ENCODE measurements at regions not wholly inside any gene's neighbourhood (a gene's known extent, or its start where the extent isn't known, plus 50 kb on each side); places are given as distances from the start of the nearest gene placed in this dataset.

GRCh38 chr2:196503398-196503797 lies 136.1 kb upstream of the CCDC150 start:
- H3K4me3 ChIP-seq (ENCODE audit: low read length), result no peak overlapping the region
- no peaks in the 10 kb centered on the region for H3K79me2 ChIP-seq (ENCODE audit: control insufficient read depth, low read length)
- no peaks in the 10 kb centered on the region for H3F3A ChIP-seq (ENCODE audit: control insufficient read depth, insufficient read depth)
- H3K4me2 ChIP-seq (ENCODE audit: low read length), result no peak overlapping the region
- no peaks in the 10 kb centered on the region for H3K36me3 ChIP-seq (ENCODE audit: control insufficient read depth, low read length)
- H3K9me2 ChIP-seq (replicated peaks; ENCODE audit: control insufficient read depth, low read length), result no peaks in the 10 kb centered on the region
- no peaks in the 10 kb centered on the region for H3K4me1 ChIP-seq (ENCODE audit: control insufficient read depth, low read length)
- TF ChIP-seq EZH2phosphoT487 (IDR thresholded peaks at IDR 0.05; ENCODE audit: borderline replicate concordance, low read length) (no peak), CTCF (IDR thresholded peaks at IDR 0.05; ENCODE audit: low read depth, low read length, poor library complexity, severe bottlenecking) (no peak)
- no peaks in the 10 kb centered on the region for H3K9me3 ChIP-seq (ENCODE audit: control insufficient read depth, insufficient read depth, low read length)
- no peaks in the 10 kb centered on the region for H4K20me1 ChIP-seq (ENCODE audit: control insufficient read depth, insufficient read depth, low read depth, low read length)
- H3K27me3 ChIP-seq (ENCODE audit: control insufficient read depth, low read length), result peaks cover 2% of the 10 kb centered on the region; the same call in 1 of the 2 replicates
- no peak overlapping the region for H3K27ac ChIP-seq (ENCODE audit: low read depth, low read length)

GRCh38 chr2:196504788-196505187 lies 134.7 kb upstream of the CCDC150 start:
- no peaks in the 10 kb centered on the region for H3K4me1 ChIP-seq (ENCODE audit: control insufficient read depth, low read length)
- no peaks in the 10 kb centered on the region for H4K20me1 ChIP-seq (ENCODE audit: control insufficient read depth, insufficient read depth, low read depth, low read length)
- TF ChIP-seq EZH2phosphoT487 (IDR thresholded peaks at IDR 0.05; ENCODE audit: borderline replicate concordance, low read length) (no peak), CTCF (IDR thresholded peaks at IDR 0.05; ENCODE audit: low read depth, low read length, poor library complexity, severe bottlenecking) (no peak)
- H3K27ac ChIP-seq (ENCODE audit: low read depth, low read length), result no peak overlapping the region
- no peak overlapping the region for H3K4me3 ChIP-seq (ENCODE audit: low read length)
- H3K4me2 ChIP-seq (ENCODE audit: low read length), result no peak overlapping the region
- H3F3A ChIP-seq (ENCODE audit: control insufficient read depth, insufficient read depth), result no peaks in the 10 kb centered on the region
- peaks cover 2% of the 10 kb centered on the region; the same call in 1 of the 2 replicates for H3K27me3 ChIP-seq (ENCODE audit: control insufficient read depth, low read length)
- no peaks in the 10 kb centered on the region for H3K9me3 ChIP-seq (ENCODE audit: control insufficient read depth, insufficient read depth, low read length)
- no peaks in the 10 kb centered on the region for H3K79me2 ChIP-seq (ENCODE audit: control insufficient read depth, low read length)
- no peaks in the 10 kb centered on the region for H3K36me3 ChIP-seq (ENCODE audit: control insufficient read depth, low read length)
- H3K9me2 ChIP-seq (replicated peaks; ENCODE audit: control insufficient read depth, low read length), result no peaks in the 10 kb centered on the region

- H3K4me2 ChIP-seq (ENCODE audit: low read length), result no peak overlapping the region
- no peaks in the 10 kb centered on the region for H3F3A ChIP-seq (ENCODE audit: control insufficient read depth, insufficient read depth)
- H3K36me3 ChIP-seq (ENCODE audit: control insufficient read depth, low read length), result no peaks in the 10 kb centered on the region
- H3K9me3 ChIP-seq (ENCODE audit: control insufficient read depth, insufficient read depth, low read length), result no peaks in the 10 kb centered on the region
- H3K4me3 ChIP-seq (ENCODE audit: low read length), result no peak overlapping the region
- H3K27ac ChIP-seq (ENCODE audit: low read depth, low read length), result no peak overlapping the region
- TF ChIP-seq CTCF (IDR thresholded peaks at IDR 0.05; ENCODE audit: low read depth, low read length, poor library complexity, severe bottlenecking), result no peak
- H3K9me2 ChIP-seq (replicated peaks; ENCODE audit: control insufficient read depth, low read length), result no peaks in the 10 kb centered on the region
- peaks cover 2% of the 10 kb centered on the region; the same call in 1 of the 2 replicates for H3K27me3 ChIP-seq (ENCODE audit: control insufficient read depth, low read length)
- H4K20me1 ChIP-seq (ENCODE audit: control insufficient read depth, insufficient read depth, low read depth, low read length), result no peaks in the 10 kb centered on the region
- H3K4me1 ChIP-seq (ENCODE audit: control insufficient read depth, low read length), result no peaks in the 10 kb centered on the region
- H3K79me2 ChIP-seq (ENCODE audit: control insufficient read depth, low read length), result no peaks in the 10 kb centered on the region
Observed at GRCh38 chr2:196510246-196510645, 129.3 kb upstream of the CCDC150 start.

Measured in DOHH2 (cell line).